H1 (cell line): ENCODE measurements at regions not wholly inside any gene's neighbourhood (a gene's known extent, or its start where the extent isn't known, plus 50 kb on each side); places are given as distances from the start of the nearest gene placed in this dataset.

Source experiments
- SIX5 ChIP-seq: IDR thresholded peaks from 2 replicates; pipeline ENCODE4 v1.6.1; 2011; ENCODE audit warnings: mild to moderate bottlenecking, low read depth, low read length
- TF ChIP-seq, protein P1 (sequence below): fragments of 300-600 bp; sonication (generic); IDR thresholded peaks from 2 replicates; pipeline ENCODE4 v1.7.1; 2012; ENCODE audit warnings: low read length, moderate library complexity, mild to moderate bottlenecking, inconsistent platforms; ENCODE audit not compliant: insufficient replicate concordance

- TF ChIP-seq, protein P1, sequence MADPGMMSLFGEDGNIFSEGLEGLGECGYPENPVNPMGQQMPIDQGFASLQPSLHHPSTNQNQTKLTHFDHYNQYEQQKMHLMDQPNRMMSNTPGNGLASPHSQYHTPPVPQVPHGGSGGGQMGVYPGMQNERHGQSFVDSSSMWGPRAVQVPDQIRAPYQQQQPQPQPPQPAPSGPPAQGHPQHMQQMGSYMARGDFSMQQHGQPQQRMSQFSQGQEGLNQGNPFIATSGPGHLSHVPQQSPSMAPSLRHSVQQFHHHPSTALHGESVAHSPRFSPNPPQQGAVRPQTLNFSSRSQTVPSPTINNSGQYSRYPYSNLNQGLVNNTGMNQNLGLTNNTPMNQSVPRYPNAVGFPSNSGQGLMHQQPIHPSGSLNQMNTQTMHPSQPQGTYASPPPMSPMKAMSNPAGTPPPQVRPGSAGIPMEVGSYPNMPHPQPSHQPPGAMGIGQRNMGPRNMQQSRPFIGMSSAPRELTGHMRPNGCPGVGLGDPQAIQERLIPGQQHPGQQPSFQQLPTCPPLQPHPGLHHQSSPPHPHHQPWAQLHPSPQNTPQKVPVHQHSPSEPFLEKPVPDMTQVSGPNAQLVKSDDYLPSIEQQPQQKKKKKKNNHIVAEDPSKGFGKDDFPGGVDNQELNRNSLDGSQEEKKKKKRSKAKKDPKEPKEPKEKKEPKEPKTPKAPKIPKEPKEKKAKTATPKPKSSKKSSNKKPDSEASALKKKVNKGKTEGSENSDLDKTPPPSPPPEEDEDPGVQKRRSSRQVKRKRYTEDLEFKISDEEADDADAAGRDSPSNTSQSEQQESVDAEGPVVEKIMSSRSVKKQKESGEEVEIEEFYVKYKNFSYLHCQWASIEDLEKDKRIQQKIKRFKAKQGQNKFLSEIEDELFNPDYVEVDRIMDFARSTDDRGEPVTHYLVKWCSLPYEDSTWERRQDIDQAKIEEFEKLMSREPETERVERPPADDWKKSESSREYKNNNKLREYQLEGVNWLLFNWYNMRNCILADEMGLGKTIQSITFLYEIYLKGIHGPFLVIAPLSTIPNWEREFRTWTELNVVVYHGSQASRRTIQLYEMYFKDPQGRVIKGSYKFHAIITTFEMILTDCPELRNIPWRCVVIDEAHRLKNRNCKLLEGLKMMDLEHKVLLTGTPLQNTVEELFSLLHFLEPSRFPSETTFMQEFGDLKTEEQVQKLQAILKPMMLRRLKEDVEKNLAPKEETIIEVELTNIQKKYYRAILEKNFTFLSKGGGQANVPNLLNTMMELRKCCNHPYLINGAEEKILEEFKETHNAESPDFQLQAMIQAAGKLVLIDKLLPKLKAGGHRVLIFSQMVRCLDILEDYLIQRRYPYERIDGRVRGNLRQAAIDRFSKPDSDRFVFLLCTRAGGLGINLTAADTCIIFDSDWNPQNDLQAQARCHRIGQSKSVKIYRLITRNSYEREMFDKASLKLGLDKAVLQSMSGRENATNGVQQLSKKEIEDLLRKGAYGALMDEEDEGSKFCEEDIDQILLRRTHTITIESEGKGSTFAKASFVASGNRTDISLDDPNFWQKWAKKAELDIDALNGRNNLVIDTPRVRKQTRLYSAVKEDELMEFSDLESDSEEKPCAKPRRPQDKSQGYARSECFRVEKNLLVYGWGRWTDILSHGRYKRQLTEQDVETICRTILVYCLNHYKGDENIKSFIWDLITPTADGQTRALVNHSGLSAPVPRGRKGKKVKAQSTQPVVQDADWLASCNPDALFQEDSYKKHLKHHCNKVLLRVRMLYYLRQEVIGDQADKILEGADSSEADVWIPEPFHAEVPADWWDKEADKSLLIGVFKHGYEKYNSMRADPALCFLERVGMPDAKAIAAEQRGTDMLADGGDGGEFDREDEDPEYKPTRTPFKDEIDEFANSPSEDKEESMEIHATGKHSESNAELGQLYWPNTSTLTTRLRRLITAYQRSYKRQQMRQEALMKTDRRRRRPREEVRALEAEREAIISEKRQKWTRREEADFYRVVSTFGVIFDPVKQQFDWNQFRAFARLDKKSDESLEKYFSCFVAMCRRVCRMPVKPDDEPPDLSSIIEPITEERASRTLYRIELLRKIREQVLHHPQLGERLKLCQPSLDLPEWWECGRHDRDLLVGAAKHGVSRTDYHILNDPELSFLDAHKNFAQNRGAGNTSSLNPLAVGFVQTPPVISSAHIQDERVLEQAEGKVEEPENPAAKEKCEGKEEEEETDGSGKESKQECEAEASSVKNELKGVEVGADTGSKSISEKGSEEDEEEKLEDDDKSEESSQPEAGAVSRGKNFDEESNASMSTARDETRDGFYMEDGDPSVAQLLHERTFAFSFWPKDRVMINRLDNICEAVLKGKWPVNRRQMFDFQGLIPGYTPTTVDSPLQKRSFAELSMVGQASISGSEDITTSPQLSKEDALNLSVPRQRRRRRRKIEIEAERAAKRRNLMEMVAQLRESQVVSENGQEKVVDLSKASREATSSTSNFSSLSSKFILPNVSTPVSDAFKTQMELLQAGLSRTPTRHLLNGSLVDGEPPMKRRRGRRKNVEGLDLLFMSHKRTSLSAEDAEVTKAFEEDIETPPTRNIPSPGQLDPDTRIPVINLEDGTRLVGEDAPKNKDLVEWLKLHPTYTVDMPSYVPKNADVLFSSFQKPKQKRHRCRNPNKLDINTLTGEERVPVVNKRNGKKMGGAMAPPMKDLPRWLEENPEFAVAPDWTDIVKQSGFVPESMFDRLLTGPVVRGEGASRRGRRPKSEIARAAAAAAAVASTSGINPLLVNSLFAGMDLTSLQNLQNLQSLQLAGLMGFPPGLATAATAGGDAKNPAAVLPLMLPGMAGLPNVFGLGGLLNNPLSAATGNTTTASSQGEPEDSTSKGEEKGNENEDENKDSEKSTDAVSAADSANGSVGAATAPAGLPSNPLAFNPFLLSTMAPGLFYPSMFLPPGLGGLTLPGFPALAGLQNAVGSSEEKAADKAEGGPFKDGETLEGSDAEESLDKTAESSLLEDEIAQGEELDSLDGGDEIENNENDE, result no peak
- TF ChIP-seq SIX5, result no peak
Observed at GRCh38 chr4:126386512-126386911, 1071.8 kb downstream of the FAT4 start (continued).
